ENCODE measurements at regions not wholly inside any gene's neighbourhood (a gene's known extent, or its start where the extent isn't known, plus 50 kb on each side); places are given as distances from the start of the nearest gene placed in this dataset.
"Not testable (repeated sequence)": the region's sequence is repeated elsewhere in the genome, so short reads cannot be mapped to it uniquely, and the experiment has no call there.

- TF ChIP-seq, protein P1, sequence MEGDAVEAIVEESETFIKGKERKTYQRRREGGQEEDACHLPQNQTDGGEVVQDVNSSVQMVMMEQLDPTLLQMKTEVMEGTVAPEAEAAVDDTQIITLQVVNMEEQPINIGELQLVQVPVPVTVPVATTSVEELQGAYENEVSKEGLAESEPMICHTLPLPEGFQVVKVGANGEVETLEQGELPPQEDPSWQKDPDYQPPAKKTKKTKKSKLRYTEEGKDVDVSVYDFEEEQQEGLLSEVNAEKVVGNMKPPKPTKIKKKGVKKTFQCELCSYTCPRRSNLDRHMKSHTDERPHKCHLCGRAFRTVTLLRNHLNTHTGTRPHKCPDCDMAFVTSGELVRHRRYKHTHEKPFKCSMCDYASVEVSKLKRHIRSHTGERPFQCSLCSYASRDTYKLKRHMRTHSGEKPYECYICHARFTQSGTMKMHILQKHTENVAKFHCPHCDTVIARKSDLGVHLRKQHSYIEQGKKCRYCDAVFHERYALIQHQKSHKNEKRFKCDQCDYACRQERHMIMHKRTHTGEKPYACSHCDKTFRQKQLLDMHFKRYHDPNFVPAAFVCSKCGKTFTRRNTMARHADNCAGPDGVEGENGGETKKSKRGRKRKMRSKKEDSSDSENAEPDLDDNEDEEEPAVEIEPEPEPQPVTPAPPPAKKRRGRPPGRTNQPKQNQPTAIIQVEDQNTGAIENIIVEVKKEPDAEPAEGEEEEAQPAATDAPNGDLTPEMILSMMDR (IDR thresholded peaks at IDR 0.05 in 8 of 11, conservative IDR thresholded peaks at IDR 0.05 in 3 of 11) = not testable (repeated sequence)
- TF ChIP-seq POLR2AphosphoS5 (IDR thresholded peaks at IDR 0.05) = not testable (repeated sequence)
Measured at GRCh38 chr10:42281896-42282295, 356.5 kb downstream of the ZNF33B start.
